ENCODE measurements at regions not wholly inside any gene's neighbourhood (a gene's known extent, or its start where the extent isn't known, plus 50 kb on each side); places are given as distances from the start of the nearest gene placed in this dataset.

DNA sequence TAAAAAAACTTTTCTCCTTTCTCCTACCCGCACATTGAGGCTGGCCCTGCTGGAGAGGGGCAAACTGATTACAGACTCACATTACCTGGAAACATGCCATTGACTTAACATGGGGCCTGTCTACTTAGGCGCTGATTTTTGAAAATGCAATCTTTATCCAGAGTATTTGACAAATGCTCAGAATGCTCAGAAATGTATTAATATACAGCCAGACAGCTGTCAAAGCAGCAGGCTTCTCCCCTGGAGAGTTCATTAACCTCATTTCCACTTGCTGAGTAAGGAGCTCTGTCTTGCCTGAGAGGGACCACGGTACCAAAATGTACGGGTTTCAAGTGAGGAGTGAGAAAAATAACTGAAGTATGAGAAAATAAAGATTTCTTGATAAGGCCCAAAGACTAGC is 95.7 kb downstream of the PAX1 start:
- Histone ChIP-seq H3K27me3 (ENCODE audit: control insufficient read depth in 4 of 4, insufficient read depth in 4 of 4, low read length in 3 of 4) (no peaks in the 10 kb centered on the region), H3K4me1 (ENCODE audit: control insufficient read depth in 4 of 4, insufficient read depth in 4 of 4, low read length in 3 of 4) (no peaks in the 10 kb centered on the region), H3K9me3 (ENCODE audit: control insufficient read depth in 4 of 4, low read length in 3 of 4) (no peaks in the 10 kb centered on the region), H3K4me3 (ENCODE audit: low read depth in 1 of 3, low read length in 3 of 3) (no peak overlapping the region), H3K27ac (ENCODE audit: low read depth in 1 of 2, low read length in 2 of 2) (no peak overlapping the region), H3K9ac (ENCODE audit: low read depth in 1 of 2, low read length in 2 of 2) (no peak overlapping the region), H3K36me3 (ENCODE audit: control insufficient read depth in 4 of 4, insufficient read depth in 3 of 4, low read depth in 1 of 4, low read length in 3 of 4) (no peaks in the 10 kb centered on the region)
- TF ChIP-seq JUND (IDR thresholded peaks at IDR 0.05) (no peak), RAD21 (IDR thresholded peaks at IDR 0.05) (no peak), EGR1 (IDR thresholded peaks at IDR 0.05; ENCODE audit: low read depth in 2 of 2) (no peak), FOXA1 (IDR thresholded peaks at IDR 0.05) (no peak), GABPA (IDR thresholded peaks at IDR 0.05 in 1 of 2, conservative IDR thresholded peaks at IDR 0.05 in 1 of 2) (no peak), TAF1 (conservative IDR thresholded peaks at IDR 0.05) (no peak), RXRA (IDR thresholded peaks at IDR 0.05) (no peak), YY1 (IDR thresholded peaks at IDR 0.05) (no peak), FOXA2 (IDR thresholded peaks at IDR 0.05) (no peak), HNF4A (conservative IDR thresholded peaks at IDR 0.05) (no peak), NR2F2 (IDR thresholded peaks at IDR 0.05) (no peak), REST (IDR thresholded peaks at IDR 0.05) (no peak), SP1 (IDR thresholded peaks at IDR 0.05) (no peak), HNF4G (IDR thresholded peaks at IDR 0.05) (no peak)
- TF ChIP-seq, protein P1, sequence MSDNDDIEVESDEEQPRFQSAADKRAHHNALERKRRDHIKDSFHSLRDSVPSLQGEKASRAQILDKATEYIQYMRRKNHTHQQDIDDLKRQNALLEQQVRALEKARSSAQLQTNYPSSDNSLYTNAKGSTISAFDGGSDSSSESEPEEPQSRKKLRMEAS (IDR thresholded peaks at IDR 0.05), result no peak
- TF ChIP-seq, protein P2, sequence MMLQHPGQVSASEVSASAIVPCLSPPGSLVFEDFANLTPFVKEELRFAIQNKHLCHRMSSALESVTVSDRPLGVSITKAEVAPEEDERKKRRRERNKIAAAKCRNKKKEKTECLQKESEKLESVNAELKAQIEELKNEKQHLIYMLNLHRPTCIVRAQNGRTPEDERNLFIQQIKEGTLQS (IDR thresholded peaks at IDR 0.05), result no peak
- TF ChIP-seq, protein P3, sequence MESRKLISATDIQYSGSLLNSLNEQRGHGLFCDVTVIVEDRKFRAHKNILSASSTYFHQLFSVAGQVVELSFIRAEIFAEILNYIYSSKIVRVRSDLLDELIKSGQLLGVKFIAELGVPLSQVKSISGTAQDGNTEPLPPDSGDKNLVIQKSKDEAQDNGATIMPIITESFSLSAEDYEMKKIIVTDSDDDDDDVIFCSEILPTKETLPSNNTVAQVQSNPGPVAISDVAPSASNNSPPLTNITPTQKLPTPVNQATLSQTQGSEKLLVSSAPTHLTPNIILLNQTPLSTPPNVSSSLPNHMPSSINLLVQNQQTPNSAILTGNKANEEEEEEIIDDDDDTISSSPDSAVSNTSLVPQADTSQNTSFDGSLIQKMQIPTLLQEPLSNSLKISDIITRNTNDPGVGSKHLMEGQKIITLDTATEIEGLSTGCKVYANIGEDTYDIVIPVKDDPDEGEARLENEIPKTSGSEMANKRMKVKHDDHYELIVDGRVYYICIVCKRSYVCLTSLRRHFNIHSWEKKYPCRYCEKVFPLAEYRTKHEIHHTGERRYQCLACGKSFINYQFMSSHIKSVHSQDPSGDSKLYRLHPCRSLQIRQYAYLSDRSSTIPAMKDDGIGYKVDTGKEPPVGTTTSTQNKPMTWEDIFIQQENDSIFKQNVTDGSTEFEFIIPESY (IDR thresholded peaks at IDR 0.05), result no peak
- TF ChIP-seq, protein P4, sequence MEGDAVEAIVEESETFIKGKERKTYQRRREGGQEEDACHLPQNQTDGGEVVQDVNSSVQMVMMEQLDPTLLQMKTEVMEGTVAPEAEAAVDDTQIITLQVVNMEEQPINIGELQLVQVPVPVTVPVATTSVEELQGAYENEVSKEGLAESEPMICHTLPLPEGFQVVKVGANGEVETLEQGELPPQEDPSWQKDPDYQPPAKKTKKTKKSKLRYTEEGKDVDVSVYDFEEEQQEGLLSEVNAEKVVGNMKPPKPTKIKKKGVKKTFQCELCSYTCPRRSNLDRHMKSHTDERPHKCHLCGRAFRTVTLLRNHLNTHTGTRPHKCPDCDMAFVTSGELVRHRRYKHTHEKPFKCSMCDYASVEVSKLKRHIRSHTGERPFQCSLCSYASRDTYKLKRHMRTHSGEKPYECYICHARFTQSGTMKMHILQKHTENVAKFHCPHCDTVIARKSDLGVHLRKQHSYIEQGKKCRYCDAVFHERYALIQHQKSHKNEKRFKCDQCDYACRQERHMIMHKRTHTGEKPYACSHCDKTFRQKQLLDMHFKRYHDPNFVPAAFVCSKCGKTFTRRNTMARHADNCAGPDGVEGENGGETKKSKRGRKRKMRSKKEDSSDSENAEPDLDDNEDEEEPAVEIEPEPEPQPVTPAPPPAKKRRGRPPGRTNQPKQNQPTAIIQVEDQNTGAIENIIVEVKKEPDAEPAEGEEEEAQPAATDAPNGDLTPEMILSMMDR (IDR thresholded peaks at IDR 0.05; ENCODE audit: low read depth, low read length, missing input control), result no peak
- 74% methylated on average over 4 of the region's 4 CpGs for WGBS
- no peak for DNase-seq (ENCODE audit: low spot score)

Data from liver (tissue), 8 donors.